ENCODE measurements at regions not wholly inside any gene's neighbourhood (a gene's known extent, or its start where the extent isn't known, plus 50 kb on each side); places are given as distances from the start of the nearest gene placed in this dataset.

DNA sequence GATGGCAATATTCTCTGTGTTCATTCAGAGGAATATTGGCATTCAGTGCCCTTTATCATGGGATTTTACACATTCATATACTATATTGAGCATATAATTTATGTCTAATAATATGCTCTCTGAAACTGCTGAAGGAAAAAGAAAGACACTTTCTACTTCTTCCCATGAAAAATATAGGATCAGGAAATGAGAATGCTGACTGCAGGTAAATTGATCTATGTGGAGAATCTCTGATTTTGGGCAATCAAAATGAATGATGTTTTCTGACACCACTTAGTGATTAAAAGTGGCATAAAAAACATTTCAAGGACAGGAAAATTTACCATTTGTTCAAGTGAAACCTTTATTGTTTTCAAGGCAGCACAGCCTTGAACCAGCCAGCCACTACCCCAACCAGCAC lies 260.1 kb upstream of the STXBP5 start:
- TF ChIP-seq, protein P1, sequence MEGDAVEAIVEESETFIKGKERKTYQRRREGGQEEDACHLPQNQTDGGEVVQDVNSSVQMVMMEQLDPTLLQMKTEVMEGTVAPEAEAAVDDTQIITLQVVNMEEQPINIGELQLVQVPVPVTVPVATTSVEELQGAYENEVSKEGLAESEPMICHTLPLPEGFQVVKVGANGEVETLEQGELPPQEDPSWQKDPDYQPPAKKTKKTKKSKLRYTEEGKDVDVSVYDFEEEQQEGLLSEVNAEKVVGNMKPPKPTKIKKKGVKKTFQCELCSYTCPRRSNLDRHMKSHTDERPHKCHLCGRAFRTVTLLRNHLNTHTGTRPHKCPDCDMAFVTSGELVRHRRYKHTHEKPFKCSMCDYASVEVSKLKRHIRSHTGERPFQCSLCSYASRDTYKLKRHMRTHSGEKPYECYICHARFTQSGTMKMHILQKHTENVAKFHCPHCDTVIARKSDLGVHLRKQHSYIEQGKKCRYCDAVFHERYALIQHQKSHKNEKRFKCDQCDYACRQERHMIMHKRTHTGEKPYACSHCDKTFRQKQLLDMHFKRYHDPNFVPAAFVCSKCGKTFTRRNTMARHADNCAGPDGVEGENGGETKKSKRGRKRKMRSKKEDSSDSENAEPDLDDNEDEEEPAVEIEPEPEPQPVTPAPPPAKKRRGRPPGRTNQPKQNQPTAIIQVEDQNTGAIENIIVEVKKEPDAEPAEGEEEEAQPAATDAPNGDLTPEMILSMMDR (conservative IDR thresholded peaks at IDR 0.05; ENCODE audit: low read depth, low read length): no peak
- no peak for TF ChIP-seq EZH2 (IDR thresholded peaks at IDR 0.05; ENCODE audit: low read length, unreplicated experiment)
- no peak for TF ChIP-seq EZH2phosphoT487 (IDR thresholded peaks at IDR 0.05; ENCODE audit: borderline replicate concordance, low read length)

All from PC-3 (cell line).